ENCODE measurements at regions not wholly inside any gene's neighbourhood (a gene's known extent, or its start where the extent isn't known, plus 50 kb on each side); places are given as distances from the start of the nearest gene placed in this dataset.
A peak's percentile ranks its signal among the peaks of the same experiment; 100 is the strongest.
"Not testable (repeated sequence)": the region's sequence is repeated elsewhere in the genome, so short reads cannot be mapped to it uniquely, and the experiment has no call there.

GRCh38 chr4:17436047-17436749 lies 75.7 kb downstream of the QDPR start:
- H3K4me3 Mint-ChIP-seq; H3K9me3 Mint-ChIP-seq; intact Hi-C loops (cut with micrococcal nuclease); H3K27ac Mint-ChIP-seq; H3K4me1 Mint-ChIP-seq; H3K27me3 Mint-ChIP-seq; DNase-seq; H3K36me3 Mint-ChIP-seq (ENCODE audit: low read depth): not testable (repeated sequence)

GRCh38 chr4:17433827-17434226 lies 78.1 kb downstream of the QDPR start:
- H3K27ac Mint-ChIP-seq: no peak overlapping the region
- H3K4me1 Mint-ChIP-seq: no peaks in the 10 kb centered on the region
- intact Hi-C loops (cut with micrococcal nuclease): no loop called here
- peaks cover 3% of the 10 kb centered on the region for H3K9me3 Mint-ChIP-seq
- DNase-seq: no peak
- H3K4me3 Mint-ChIP-seq: no peak overlapping the region
- H3K27me3 Mint-ChIP-seq: no peaks in the 10 kb centered on the region
- H3K36me3 Mint-ChIP-seq (ENCODE audit: low read depth): no peaks in the 10 kb centered on the region

- Mint-ChIP-seq H3K36me3 (ENCODE audit: low read depth) (no peaks in the 10 kb centered on the region), H3K4me1 (no peaks in the 10 kb centered on the region), H3K27ac (no peak overlapping the region)
Measured at GRCh38 chr4:17427991-17428390, 83.9 kb downstream of the QDPR start.

GRCh38 chr4:17426222-17426621 lies 85.7 kb downstream of the QDPR start:
- no peaks in the 10 kb centered on the region for H3K4me1 Mint-ChIP-seq
- no peak overlapping the region for H3K27ac Mint-ChIP-seq
- H3K36me3 Mint-ChIP-seq (ENCODE audit: low read depth): no peaks in the 10 kb centered on the region
- intact Hi-C loops (cut with micrococcal nuclease): no loop called here
- DNase-seq: no peak
- peaks cover 2% of the 10 kb centered on the region for H3K27me3 Mint-ChIP-seq
- H3K4me3 Mint-ChIP-seq: no peak overlapping the region
- no peaks in the 10 kb centered on the region for H3K9me3 Mint-ChIP-seq

More at GRCh38 chr4:17427991-17428390, 83.9 kb downstream of the QDPR start:
- H3K27me3 Mint-ChIP-seq: peaks cover 2% of the 10 kb centered on the region
- no peak overlapping the region for H3K4me3 Mint-ChIP-seq
- no peak for DNase-seq
- intact Hi-C loops (cut with micrococcal nuclease): no loop called here
- no peaks in the 10 kb centered on the region for H3K9me3 Mint-ChIP-seq

GRCh38 chr4:17418010-17418409 lies 93.9 kb downstream of the QDPR start:
- Mint-ChIP-seq H3K4me1 (no peaks in the 10 kb centered on the region), H3K4me3 (no peak overlapping the region), H3K27ac (no peak overlapping the region)

GRCh38 chr4:17414392-17414791 lies 97.5 kb downstream of the QDPR start:
- Mint-ChIP-seq H3K4me3 (no peak overlapping the region), H3K9me3 (no peaks in the 10 kb centered on the region), H3K27me3 (peaks cover 1% of the 10 kb centered on the region), H3K4me1 (no peaks in the 10 kb centered on the region), H3K27ac (no peak overlapping the region), H3K36me3 (ENCODE audit: low read depth) (no peaks in the 10 kb centered on the region)
- DNase-seq: no peak
- intact Hi-C loops (cut with micrococcal nuclease): no loop called here

More at GRCh38 chr4:17418010-17418409, 93.9 kb downstream of the QDPR start:
- no peaks in the 10 kb centered on the region for H3K36me3 Mint-ChIP-seq (ENCODE audit: low read depth)
- no peaks in the 10 kb centered on the region for H3K9me3 Mint-ChIP-seq
- intact Hi-C loops (cut with micrococcal nuclease): no loop called here
- H3K27me3 Mint-ChIP-seq: peaks cover 1% of the 10 kb centered on the region
- DNase-seq: no peak

GRCh38 chr4:17400686-17401085 lies 111.2 kb downstream of the QDPR start:
- peaks cover 5% of the 10 kb centered on the region for H3K27me3 Mint-ChIP-seq
- DNase-seq: no peak
- no peaks in the 10 kb centered on the region for H3K36me3 Mint-ChIP-seq (ENCODE audit: low read depth)
- H3K4me1 Mint-ChIP-seq: no peaks in the 10 kb centered on the region
- H3K27ac Mint-ChIP-seq: no peak overlapping the region
- H3K4me3 Mint-ChIP-seq: no peak overlapping the region
- intact Hi-C loops (cut with micrococcal nuclease): no loop called here
- H3K9me3 Mint-ChIP-seq: peaks cover 3% of the 10 kb centered on the region

GRCh38 chr4:17398805-17399204 lies 113.1 kb downstream of the QDPR start:
- H3K9me3 Mint-ChIP-seq: no peaks in the 10 kb centered on the region
- H3K27ac Mint-ChIP-seq: no peak overlapping the region
- intact Hi-C loops (cut with micrococcal nuclease): no loop called here
- no peak overlapping the region for H3K4me3 Mint-ChIP-seq
- H3K27me3 Mint-ChIP-seq: peaks cover 2% of the 10 kb centered on the region
- H3K4me1 Mint-ChIP-seq: no peaks in the 10 kb centered on the region
- no peak for DNase-seq
- no peaks in the 10 kb centered on the region for H3K36me3 Mint-ChIP-seq (ENCODE audit: low read depth)

GRCh38 chr4:17398035-17398434 lies 113.9 kb downstream of the QDPR start:
- Mint-ChIP-seq H3K36me3 (ENCODE audit: low read depth) (no peaks in the 10 kb centered on the region), H3K9me3 (no peaks in the 10 kb centered on the region), H3K4me3 (no peak overlapping the region), H3K27me3 (peaks cover 2% of the 10 kb centered on the region), H3K27ac (no peak overlapping the region), H3K4me1 (no peaks in the 10 kb centered on the region)
- intact Hi-C loops (cut with micrococcal nuclease): no loop called here
- DNase-seq: no peak

GRCh38 chr4:17397611-17398010 lies 114.3 kb downstream of the QDPR start:
- intact Hi-C loops (cut with micrococcal nuclease): no loop called here
- H3K4me3 Mint-ChIP-seq: no peak overlapping the region
- no peaks in the 10 kb centered on the region for H3K36me3 Mint-ChIP-seq (ENCODE audit: low read depth)
- H3K27ac Mint-ChIP-seq: no peak overlapping the region
- no peak for DNase-seq
- H3K27me3 Mint-ChIP-seq: peaks cover 2% of the 10 kb centered on the region
- H3K9me3 Mint-ChIP-seq: no peaks in the 10 kb centered on the region
- H3K4me1 Mint-ChIP-seq: no peaks in the 10 kb centered on the region

- H3K9me3 Mint-ChIP-seq: peaks cover 17% of the 10 kb centered on the region
- no peaks in the 10 kb centered on the region for H3K36me3 Mint-ChIP-seq (ENCODE audit: low read depth)
- peaks cover 6% of the 10 kb centered on the region for H3K4me1 Mint-ChIP-seq
- intact Hi-C loops (cut with micrococcal nuclease): no loop called here
- no peak overlapping the region for H3K27ac Mint-ChIP-seq
- peak; percentile 75 for DNase-seq
- no peak overlapping the region for H3K4me3 Mint-ChIP-seq
- no peaks in the 10 kb centered on the region for H3K27me3 Mint-ChIP-seq
Measured at GRCh38 chr4:17385403-17385802, 126.5 kb downstream of the QDPR start.

GRCh38 chr4:17380347-17380746 lies 131.5 kb downstream of the QDPR start:
- intact Hi-C loops (cut with micrococcal nuclease): no loop called here
- no peaks in the 10 kb centered on the region for H3K36me3 Mint-ChIP-seq (ENCODE audit: low read depth)
- H3K4me1 Mint-ChIP-seq: peaks cover 2% of the 10 kb centered on the region
- no peak overlapping the region for H3K4me3 Mint-ChIP-seq
- DNase-seq: no peak
- H3K27me3 Mint-ChIP-seq: peaks cover 5% of the 10 kb centered on the region
- peaks cover 5% of the 10 kb centered on the region for H3K9me3 Mint-ChIP-seq
- no peak overlapping the region for H3K27ac Mint-ChIP-seq

- DNase-seq: no peak
- Mint-ChIP-seq H3K4me1 (no peaks in the 10 kb centered on the region), H3K27ac (no peak overlapping the region), H3K4me3 (no peak overlapping the region), H3K36me3 (ENCODE audit: low read depth) (no peaks in the 10 kb centered on the region), H3K9me3 (no peaks in the 10 kb centered on the region), H3K27me3 (peaks cover 17% of the 10 kb centered on the region)
- intact Hi-C loops (cut with micrococcal nuclease): no loop called here
Measured at GRCh38 chr4:17376205-17376604, 135.7 kb downstream of the QDPR start.

GRCh38 chr4:17373666-17374065 lies 138.2 kb downstream of the QDPR start:
- no peak for DNase-seq
- peaks cover 22% of the 10 kb centered on the region for H3K27me3 Mint-ChIP-seq
- no peak overlapping the region for H3K27ac Mint-ChIP-seq
- H3K9me3 Mint-ChIP-seq: no peaks in the 10 kb centered on the region
- H3K36me3 Mint-ChIP-seq (ENCODE audit: low read depth): no peaks in the 10 kb centered on the region
- no peaks in the 10 kb centered on the region for H3K4me1 Mint-ChIP-seq
- no peak overlapping the region for H3K4me3 Mint-ChIP-seq
- intact Hi-C loops (cut with micrococcal nuclease): no loop called here

- H3K27me3 Mint-ChIP-seq: peaks cover 20% of the 10 kb centered on the region
- no peak for DNase-seq
- H3K27ac Mint-ChIP-seq: no peak overlapping the region
- H3K4me3 Mint-ChIP-seq: no peak overlapping the region
- H3K9me3 Mint-ChIP-seq: no peaks in the 10 kb centered on the region
- no peaks in the 10 kb centered on the region for H3K36me3 Mint-ChIP-seq (ENCODE audit: low read depth)
- H3K4me1 Mint-ChIP-seq: no peaks in the 10 kb centered on the region
- intact Hi-C loops (cut with micrococcal nuclease): no loop called here
Measured at GRCh38 chr4:17370818-17371217, 141.1 kb downstream of the QDPR start.

All from activated CD4-positive, alpha-beta T cell treated with anti-CD3 and anti-CD28 coated beads, Interleukin-2, amount 10 ng/mL, durations not matched to agents 24 days and 14 days (primary cell).